Activated naive CD8-positive, alpha-beta T cell (primary cell): ENCODE measurements at regions not wholly inside any gene's neighbourhood (a gene's known extent, or its start where the extent isn't known, plus 50 kb on each side); places are given as distances from the start of the nearest gene placed in this dataset.

Experiments
- H3K27ac Mint-ChIP-seq: one replicate; pipeline ENCODE4 v1.8.0; 2021; ENCODE audit warnings: mixed read lengths
- H3K27me3 Mint-ChIP-seq: one replicate; pipeline ENCODE4 v1.8.0; 2021; ENCODE audit warnings: mixed read lengths
- H3K36me3 Mint-ChIP-seq: one replicate; pipeline ENCODE4 v1.8.0; 2021; ENCODE audit warnings: mixed read lengths
- H3K4me1 Mint-ChIP-seq: one replicate; pipeline ENCODE4 v1.8.0; 2021; ENCODE audit warnings: low read depth, mixed read lengths
- H3K4me3 Mint-ChIP-seq: one replicate; pipeline ENCODE4 v1.8.0; 2021; ENCODE audit warnings: mild to moderate bottlenecking, mixed read lengths
- H3K9me3 Mint-ChIP-seq: one replicate; pipeline ENCODE4 v1.8.0; 2021; ENCODE audit warnings: low read depth, mixed read lengths

DNA sequence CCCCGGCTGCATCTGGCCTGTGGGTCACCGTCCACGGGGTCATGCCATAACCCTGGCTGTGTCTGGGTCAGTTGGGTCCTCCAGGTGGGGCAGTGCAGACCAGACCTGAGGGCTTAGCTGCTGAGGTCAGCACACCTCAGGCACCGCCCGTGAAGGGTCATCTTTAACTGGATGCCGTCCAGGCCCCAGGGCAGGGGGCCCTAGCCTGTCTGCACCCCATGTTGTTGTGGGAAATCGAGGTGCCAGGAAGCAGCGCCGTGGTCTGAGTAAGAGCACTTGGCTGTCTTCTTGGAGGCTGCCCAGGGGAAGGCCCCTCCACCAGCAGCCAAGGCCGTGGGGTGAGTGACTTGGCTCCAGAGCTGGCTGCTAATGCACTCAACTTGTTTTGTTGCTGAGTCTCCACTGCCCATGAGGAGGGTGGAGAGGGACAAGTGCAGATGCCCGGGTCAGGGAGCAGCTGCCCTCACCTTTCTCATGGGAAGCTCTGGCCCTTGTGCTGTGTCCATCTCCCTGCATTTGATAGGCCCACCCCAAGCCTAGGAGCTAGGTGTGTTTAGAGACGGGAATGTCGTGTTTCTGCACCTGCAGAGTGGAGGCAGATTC, 317.2 kb downstream of the TMEM121 start:
- no peaks in the 10 kb centered on the region for H3K9me3 Mint-ChIP-seq
- H3K36me3 Mint-ChIP-seq: no peaks in the 10 kb centered on the region
- H3K27me3 Mint-ChIP-seq: no peaks in the 10 kb centered on the region
- H3K27ac Mint-ChIP-seq: no peak overlapping the region
- H3K4me1 Mint-ChIP-seq: no peaks in the 10 kb centered on the region
- H3K4me3 Mint-ChIP-seq: no peak overlapping the region

DNA sequence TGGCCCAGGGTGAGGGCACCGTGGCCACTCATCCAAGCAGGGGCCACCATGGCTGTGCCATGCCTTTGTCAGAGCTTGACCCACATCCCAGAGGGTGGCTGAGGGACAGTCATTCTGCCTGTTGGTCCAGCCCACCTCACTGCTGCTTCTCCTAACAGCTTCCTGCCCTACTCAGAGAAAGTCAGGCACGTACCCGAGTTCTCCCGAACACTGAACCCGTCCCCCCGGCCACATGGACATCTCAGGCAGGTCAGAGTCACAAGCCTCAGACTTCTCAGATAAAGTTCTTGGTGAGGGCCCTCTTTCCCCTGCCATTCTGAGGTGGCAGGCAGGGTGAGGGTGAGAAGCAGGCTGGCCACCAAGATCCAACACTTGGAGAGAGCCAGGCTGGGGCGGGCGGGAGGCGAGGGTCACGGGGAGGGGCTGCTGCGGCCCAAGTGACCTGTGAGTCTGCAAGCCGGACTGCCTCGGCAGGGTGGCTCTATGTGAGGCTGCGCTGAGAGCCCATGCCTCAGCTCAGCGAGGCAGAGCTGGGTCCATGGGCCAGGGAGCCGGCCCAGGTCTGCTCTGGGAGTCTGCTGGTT, 317.8 kb downstream of the TMEM121 start:
- no peak overlapping the region for H3K27ac Mint-ChIP-seq
- H3K27me3 Mint-ChIP-seq: no peaks in the 10 kb centered on the region
- no peaks in the 10 kb centered on the region for H3K4me1 Mint-ChIP-seq
- no peak overlapping the region for H3K4me3 Mint-ChIP-seq
- no peaks in the 10 kb centered on the region for H3K36me3 Mint-ChIP-seq
- no peaks in the 10 kb centered on the region for H3K9me3 Mint-ChIP-seq

DNA sequence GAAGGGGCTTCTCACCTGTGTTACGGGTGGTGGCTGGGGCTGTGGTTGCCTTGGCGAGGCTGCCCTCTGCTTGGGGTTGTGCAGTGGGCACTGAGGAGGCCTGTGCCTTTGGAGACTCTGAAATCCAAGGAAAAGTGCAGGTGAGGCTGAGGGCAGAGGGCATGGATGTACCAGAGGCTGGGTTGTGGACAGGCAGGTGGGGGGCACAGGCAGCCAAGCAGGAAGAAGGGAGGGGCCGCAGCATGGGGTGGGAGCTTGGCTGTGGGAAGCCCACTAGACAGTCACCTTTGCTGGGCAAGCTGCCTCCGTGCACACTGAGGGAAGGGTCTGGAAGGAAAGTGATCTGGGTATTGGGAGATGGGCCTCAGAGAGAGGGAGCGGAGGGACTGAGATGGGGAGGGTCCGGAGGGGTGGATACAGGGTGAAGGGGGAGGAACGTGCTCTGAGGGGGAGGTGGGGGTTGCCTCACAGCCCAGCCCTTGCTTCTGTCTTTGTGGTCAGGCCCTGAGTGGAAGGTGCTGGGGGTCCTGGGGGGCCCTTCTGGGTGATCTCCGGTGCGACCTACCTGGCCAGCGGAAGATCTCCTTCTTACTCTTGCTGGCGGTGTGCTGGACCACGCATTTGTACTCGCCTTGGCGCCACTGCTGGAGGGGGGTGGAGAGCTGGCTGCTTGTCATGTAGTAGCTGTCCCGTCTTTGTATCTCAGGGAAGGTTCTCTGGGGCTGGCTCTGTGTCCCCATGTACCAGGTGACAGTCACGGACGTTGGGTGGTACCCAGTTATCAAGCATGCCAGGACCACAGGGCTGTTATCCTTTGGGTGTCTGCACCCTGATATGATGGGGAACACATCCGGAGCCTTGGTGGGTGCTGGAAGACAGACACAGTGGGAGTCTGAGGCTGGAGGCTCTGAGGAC, 318.7 kb downstream of the TMEM121 start:
- Mint-ChIP-seq H3K4me3 (no peak overlapping the region), H3K36me3 (no peaks in the 10 kb centered on the region), H3K4me1 (no peaks in the 10 kb centered on the region), H3K27ac (no peak overlapping the region), H3K27me3 (no peaks in the 10 kb centered on the region), H3K9me3 (no peaks in the 10 kb centered on the region)

DNA sequence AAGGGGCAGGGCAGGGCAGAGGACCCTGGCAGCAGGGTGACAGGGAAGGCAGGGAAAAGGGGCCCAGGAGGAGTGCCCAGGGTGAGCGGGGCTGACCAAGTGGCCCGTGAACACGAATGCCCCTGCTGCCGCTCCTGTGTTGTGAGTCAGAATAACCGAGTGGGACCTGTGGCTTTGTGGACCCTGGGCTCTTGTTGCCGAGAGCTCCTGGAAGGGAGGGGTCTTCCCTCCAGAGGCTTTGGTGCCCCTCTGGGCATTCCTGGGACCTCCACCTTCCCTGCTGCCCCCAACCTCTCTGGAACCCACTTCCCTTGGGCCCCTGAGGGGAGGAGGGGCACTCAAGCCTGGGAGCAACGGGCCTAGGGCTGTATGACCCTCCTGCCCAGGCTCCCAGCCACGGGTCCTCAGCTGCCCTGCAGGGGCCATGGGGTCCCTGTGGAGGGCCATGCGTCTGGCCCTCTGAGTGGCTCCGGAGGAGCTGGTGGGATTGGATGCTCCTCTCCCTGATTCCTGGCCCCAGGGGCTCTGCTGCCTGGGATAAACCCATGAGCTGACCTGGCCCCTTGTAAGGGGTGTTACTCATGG, 319.4 kb downstream of the TMEM121 start:
- no peaks in the 10 kb centered on the region for H3K9me3 Mint-ChIP-seq
- no peak overlapping the region for H3K27ac Mint-ChIP-seq
- H3K27me3 Mint-ChIP-seq: no peaks in the 10 kb centered on the region
- H3K36me3 Mint-ChIP-seq: no peaks in the 10 kb centered on the region
- no peak overlapping the region for H3K4me3 Mint-ChIP-seq
- no peaks in the 10 kb centered on the region for H3K4me1 Mint-ChIP-seq

DNA sequence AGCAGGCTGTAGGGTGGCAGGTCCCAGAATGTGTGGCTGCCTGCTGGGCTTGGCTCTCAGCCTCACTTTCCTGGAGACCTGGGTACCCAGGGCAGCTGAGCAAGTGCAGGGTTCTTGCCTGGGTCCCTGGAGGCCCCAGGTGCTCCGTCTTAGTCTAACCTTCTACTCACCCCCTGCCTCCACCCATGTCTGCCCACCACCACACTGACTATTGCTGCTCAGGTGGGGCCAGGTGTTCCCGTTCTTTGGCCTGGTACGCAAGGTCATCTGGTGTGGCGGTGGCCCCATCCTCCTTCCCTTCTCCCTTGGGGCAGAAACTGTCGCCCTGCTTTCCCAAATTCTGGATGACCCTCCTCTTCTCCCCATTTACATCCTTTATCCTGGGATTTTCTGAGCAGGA, 319.9 kb downstream of the TMEM121 start:
- Mint-ChIP-seq H3K9me3 (no peaks in the 10 kb centered on the region), H3K27me3 (no peaks in the 10 kb centered on the region), H3K36me3 (no peaks in the 10 kb centered on the region), H3K4me1 (no peaks in the 10 kb centered on the region), H3K4me3 (no peak overlapping the region), H3K27ac (no peak overlapping the region)

DNA sequence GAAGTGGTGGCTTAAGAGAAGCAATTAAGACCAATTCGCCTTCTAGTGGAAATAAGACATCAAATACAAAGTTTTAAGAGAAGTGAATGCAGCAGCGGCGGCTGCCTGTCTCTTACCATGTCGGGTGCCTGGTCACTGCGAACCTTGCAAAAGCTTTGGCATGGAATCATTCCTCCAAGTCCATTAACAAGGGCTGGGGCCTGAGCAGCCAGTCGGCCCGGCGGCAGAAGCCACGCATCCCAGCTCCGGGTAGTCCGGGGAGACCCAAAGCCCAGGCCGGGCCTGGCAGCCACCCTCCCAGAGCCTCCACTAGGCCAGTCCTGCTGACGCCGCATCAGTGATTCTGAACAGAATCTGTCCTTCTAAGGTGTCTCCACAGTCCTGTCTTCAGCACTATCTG, 321.0 kb downstream of the TMEM121 start:
- H3K27me3 Mint-ChIP-seq: no peaks in the 10 kb centered on the region
- H3K4me1 Mint-ChIP-seq: no peaks in the 10 kb centered on the region
- no peak overlapping the region for H3K27ac Mint-ChIP-seq
- no peaks in the 10 kb centered on the region for H3K36me3 Mint-ChIP-seq
- H3K4me3 Mint-ChIP-seq: no peak overlapping the region
- H3K9me3 Mint-ChIP-seq: no peaks in the 10 kb centered on the region

DNA sequence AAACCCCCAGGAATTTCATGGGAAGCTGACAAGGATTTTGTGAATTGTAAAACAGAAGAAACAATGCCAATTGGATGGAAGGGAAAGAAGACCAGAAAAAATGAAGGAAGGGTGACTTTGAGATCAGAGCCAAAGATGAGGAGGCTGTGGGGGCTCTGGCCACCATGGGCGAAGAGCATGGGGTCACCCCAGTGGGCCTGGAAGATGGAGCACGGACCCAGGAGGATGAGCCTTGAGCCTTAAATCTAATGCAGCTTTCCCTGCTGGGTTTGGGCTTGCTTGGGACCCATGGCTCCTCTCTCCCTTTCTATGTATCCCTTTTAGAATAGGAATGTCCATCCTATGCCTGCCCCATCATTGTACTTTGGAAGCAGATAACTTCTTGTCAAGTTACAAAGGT, 322.2 kb downstream of the TMEM121 start:
- H3K36me3 Mint-ChIP-seq: no peaks in the 10 kb centered on the region
- no peak overlapping the region for H3K27ac Mint-ChIP-seq
- no peaks in the 10 kb centered on the region for H3K27me3 Mint-ChIP-seq
- H3K4me3 Mint-ChIP-seq: no peak overlapping the region
- H3K4me1 Mint-ChIP-seq: no peaks in the 10 kb centered on the region
- H3K9me3 Mint-ChIP-seq: no peaks in the 10 kb centered on the region

DNA sequence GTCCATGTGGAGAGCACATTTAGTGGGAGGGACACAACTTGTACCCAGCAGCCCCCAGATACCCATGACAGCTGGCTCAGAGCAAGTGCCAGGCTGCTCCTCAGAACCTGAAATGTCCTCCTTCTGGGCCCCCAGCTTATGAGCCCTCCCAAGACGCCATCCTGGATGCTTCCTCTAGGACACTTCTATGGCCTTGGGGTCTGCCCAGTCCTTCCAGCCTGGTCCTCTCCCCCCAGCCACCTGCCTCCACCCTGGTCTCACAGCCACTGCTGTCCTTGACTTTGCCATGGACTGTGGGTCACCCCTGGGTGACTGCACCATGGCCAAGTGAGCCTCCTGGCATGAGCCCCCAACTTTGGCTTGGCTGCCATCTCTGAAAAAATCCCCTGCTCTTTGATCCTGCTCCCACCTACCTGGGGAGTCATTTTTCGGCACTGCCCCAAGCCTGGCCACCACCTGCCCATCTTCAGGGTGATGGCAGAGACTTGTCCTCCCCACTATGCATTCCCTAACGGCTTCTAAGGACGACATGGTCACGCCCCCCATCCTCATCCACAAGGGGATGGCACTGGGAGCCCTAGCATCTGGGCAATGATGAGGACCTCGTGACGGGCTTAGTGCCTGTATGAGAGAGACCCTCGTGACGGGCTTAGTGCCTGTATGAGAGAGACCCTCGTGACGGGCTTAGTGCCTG, 323.7 kb downstream of the TMEM121 start:
- Mint-ChIP-seq H3K4me3 (no peak overlapping the region), H3K36me3 (no peaks in the 10 kb centered on the region), H3K4me1 (peaks cover 1% of the 10 kb centered on the region), H3K27me3 (no peaks in the 10 kb centered on the region), H3K9me3 (no peaks in the 10 kb centered on the region), H3K27ac (no peak overlapping the region)

DNA sequence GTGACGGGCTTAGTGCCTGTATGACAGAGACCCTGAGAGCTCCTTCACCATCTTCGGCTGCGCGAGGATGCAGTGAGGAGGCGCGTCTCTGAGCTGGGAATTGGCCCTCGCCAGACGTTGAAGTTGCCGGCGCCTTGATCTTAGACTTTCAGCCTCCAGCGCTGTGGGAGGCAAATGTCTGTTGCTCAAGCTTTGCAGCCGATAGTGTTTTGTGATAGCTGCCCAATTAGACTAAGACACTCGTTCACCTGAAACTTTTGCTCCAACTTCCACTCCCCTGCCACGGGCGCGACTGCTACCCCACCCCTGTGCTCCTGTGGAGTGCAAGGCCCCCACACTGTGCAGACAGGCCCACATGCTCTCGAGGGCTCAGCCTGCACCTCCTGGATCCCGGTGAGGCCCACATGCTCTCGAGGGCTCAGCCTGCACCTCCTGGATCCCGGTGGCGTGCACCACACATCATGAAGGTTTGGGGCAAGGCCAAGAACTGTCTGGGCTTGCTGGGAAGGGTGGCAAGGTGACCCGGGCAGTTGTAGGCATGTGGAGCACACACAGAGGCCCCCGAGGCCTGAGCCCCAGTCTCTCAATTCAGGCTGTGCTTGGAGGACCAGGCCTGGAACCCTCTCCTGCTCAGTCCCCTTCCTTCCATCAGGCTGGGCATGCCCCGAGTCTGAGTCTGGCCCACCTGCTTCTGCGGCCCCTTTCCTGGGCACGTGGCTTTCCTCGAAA, 324.6 kb downstream of the TMEM121 start:
- H3K4me3 Mint-ChIP-seq: no peak overlapping the region

DNA sequence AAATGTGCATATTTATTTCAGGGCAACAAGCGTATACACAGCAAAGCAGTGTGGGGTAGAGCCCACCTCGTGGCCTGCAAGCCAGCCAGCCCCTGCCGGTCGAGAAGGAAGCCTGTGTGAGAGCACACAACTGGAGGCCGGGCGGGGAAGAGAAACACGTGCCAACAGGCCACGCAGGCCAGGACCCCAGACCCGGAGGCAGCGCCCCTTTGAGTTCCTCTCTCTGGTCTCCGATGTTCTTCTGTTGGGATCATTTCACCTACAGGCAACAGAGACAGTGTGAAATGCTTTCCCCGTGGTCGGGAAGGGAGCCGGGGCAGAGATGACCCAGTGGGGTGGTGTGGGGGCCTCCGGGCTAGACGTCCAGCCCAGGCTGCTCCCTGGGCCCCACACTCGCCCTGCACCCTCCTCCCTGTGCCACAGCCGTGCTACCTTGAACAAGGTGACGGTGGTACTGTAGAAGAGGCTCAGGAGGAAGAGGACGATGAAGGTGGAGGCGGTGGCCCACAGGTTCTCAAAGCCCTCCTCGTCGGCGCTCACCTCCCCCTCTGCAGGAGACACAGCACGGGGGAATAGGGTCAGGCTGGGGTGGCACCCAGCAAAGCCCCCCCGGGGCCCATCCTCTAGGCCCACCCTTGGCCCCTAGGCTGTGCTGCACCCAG, 325.5 kb downstream of the TMEM121 start:
- Mint-ChIP-seq H3K4me1 (peaks cover 4% of the 10 kb centered on the region), H3K27me3 (no peaks in the 10 kb centered on the region), H3K27ac (no peak overlapping the region), H3K9me3 (no peaks in the 10 kb centered on the region), H3K4me3 (no peak overlapping the region), H3K36me3 (no peaks in the 10 kb centered on the region)

More for the DNA sequence above, 324.6 kb downstream of the TMEM121 start:
- Mint-ChIP-seq H3K4me1 (peaks cover 4% of the 10 kb centered on the region), H3K9me3 (no peaks in the 10 kb centered on the region), H3K36me3 (no peaks in the 10 kb centered on the region), H3K27me3 (no peaks in the 10 kb centered on the region), H3K27ac (no peak overlapping the region)

DNA sequence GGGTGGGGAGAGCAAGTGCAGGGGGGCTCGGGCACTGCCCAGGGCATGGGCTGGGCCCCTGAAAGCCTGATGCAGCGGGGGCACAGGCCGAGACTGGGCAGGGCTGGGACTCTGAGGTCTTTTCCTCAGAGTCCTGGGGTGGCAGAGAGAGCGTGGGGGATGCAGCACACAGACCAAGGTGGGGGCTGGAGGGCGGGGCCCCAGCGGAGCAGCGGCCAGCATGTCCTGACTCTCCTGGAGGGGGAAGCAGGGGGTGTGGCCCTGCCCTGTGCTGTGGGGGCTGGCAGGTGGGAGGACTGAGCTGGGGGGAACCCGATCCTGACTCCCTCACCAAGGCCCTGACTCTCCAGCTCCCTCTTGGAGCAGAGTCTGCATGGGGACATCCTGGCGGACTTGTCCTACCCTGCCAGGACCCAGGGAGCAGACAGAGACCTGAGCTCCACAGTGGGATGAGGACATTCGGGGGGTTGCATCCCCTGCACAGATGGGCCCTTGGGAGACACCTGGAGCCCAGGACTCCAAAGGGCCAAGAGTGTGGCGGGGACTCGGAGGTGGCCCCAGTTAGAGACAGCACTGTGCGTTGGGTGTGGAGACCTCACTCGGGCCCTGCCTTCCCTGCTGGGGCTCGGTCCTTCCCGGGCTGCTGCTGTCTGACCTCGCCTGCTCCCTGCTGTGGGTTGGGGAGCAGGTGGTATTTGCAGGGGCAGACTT, 326.1 kb downstream of the TMEM121 start:
- Mint-ChIP-seq H3K36me3 (no peaks in the 10 kb centered on the region), H3K27ac (no peak overlapping the region), H3K4me1 (peaks cover 4% of the 10 kb centered on the region), H3K27me3 (no peaks in the 10 kb centered on the region), H3K4me3 (no peak overlapping the region), H3K9me3 (no peaks in the 10 kb centered on the region)

DNA sequence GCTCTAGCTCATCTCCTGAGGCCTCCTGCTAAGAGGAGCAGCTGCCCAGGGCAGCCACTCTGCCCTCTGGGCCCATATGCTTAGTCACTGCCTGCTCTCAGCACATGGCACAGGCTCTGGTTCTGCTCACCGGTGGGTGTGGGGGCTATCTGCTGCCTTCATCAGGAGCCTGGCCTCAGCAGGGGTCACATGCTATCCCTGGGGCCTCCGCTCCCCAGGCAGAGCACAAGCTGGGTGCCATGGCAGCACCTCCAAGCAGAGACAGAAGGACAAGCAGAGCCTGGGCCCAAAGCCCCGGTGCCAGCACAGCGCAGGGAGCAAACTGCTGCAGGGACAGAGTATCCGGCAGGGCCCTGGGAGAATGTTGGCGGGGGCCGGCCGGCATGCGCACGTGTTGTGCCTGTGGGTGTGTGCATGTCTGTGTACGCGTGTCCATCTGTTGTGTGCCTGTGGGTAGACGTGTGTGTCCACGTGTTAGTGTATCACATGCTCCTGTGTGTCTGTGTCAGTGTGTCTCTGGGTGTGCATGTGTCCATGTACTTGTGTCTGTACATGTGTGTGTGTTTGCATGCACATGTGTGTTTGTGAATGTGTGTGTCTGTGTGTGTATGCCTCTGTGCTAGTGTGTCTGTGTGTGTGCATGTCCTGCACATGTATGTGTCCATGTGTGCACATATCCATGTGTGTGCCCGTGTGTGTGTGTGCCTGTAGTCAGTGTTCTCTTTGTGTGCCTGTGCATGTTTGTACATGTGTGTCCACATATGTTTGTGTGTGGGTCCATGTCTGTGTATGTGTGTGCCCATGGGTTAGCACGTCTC, 326.9 kb downstream of the TMEM121 start:
- H3K9me3 Mint-ChIP-seq: no peaks in the 10 kb centered on the region
- no peak overlapping the region for H3K4me3 Mint-ChIP-seq
- no peaks in the 10 kb centered on the region for H3K27me3 Mint-ChIP-seq
- peak overlapping the region; percentile 7 for H3K27ac Mint-ChIP-seq
- H3K36me3 Mint-ChIP-seq: no peaks in the 10 kb centered on the region
- peaks cover 4% of the 10 kb centered on the region for H3K4me1 Mint-ChIP-seq
